Muscle of arm (tissue), 1 donor: ENCODE measurements at regions not wholly inside any gene's neighbourhood (a gene's known extent, or its start where the extent isn't known, plus 50 kb on each side); places are given as distances from the start of the nearest gene placed in this dataset.
"Not testable (repeated sequence)": the region's sequence is repeated elsewhere in the genome, so short reads cannot be mapped to it uniquely, and the experiment has no call there.

Experiments used
- DNase-seq: peaks from one replicate; pipeline ENCODE4 v3.0.0-alpha.2; 2013

- DNase-seq = peak; percentile 15
Observed at GRCh38 chr2:91571239-91571923, 2879.9 kb downstream of the RPIA start.

DNA sequence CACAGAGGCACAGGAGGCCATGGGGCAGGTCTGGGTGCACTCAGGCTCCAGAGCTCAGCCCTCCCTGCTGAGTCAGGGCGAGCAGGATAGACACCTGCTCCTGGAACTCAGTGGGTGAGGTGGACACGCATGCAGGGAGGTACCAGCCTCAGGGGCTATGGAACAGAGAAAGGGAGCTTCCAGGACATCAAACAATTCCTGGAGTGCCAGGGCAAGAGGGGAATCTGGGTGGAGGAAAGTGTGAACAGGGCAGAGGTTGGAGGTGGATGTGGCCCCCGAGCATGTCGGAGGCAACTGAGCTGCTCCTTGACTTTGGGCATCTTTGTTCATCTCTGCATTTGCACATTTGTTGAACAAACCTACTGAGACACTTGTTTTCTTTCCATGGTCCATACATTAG lies 2881.5 kb downstream of the RPIA start:
- DNase-seq = not testable (repeated sequence)

- DNase-seq = not testable (repeated sequence)
Observed at GRCh38 chr2:91573755-91574154, 2882.3 kb downstream of the RPIA start.

DNA sequence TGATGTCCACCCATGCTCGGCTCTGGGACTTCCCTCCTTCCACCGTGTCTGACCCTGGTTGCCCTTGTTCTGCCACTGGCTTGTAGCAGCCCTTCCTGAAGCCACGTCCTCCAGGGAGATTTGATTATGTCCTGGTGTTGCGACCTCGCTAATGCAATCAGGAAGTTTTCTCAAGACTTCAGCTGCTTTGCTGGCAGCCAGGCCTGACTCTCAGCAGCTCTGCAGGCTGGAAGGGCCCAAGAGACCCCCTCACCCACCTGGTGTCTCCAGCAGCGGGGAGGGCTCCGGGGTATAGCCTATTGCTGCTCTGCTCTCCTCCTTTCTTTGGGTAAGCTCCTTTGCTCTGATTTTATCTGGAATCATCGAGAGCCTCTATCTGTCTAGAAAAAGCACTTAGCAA lies 2882.8 kb downstream of the RPIA start:
- peak; percentile 2 for DNase-seq

- DNase-seq = not testable (repeated sequence)
Observed at GRCh38 chr2:91575701-91576100, 2884.2 kb downstream of the RPIA start.

GRCh38 chr2:91577406-91577805 lies 2885.9 kb downstream of the RPIA start:
- not testable (repeated sequence) for DNase-seq

GRCh38 chr2:91578678-91579077 lies 2887.2 kb downstream of the RPIA start:
- DNase-seq = not testable (repeated sequence)

DNA sequence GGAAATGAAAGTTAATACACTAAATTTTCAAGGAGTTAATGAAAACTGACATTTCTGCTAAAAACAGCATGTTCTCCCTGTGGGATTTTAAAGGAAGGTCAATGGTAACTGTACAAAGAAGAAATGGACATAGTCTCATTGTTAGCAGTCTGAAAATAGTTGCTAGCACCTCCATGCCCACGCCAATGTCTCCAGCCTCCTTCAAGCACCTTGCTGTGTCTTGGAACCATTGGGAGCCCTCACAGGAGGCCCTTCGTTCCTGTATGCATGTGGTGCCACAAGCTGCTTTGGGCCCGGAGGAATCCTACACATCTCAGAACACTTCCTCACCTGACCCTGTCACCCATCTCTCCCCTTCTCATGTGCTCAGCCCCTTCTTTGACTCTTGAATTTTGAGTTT lies 2888.1 kb downstream of the RPIA start:
- not testable (repeated sequence) for DNase-seq

GRCh38 chr2:91580043-91580442 lies 2888.6 kb downstream of the RPIA start:
- DNase-seq = not testable (repeated sequence)

DNA sequence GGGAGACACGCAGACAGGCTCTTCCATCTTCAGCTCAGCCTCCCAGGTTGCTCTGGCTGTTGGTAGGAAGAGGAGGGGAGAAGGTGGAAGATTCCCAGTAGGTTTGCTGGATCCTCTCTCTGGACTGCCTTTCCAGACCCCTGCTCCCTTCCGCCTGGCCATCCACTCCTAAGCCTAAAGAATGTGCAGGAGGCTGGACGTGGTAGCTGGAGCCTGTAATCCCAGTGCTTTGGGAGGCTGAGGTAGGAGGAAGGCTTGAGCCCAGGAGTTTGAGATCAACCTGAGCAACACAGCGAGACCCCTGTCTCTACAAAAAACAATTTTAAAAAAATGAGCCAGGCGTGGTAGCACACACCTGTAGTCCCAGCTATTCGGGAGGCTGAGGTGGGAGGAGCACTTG lies 2895.6 kb downstream of the RPIA start:
- DNase-seq = not testable (repeated sequence)

DNA sequence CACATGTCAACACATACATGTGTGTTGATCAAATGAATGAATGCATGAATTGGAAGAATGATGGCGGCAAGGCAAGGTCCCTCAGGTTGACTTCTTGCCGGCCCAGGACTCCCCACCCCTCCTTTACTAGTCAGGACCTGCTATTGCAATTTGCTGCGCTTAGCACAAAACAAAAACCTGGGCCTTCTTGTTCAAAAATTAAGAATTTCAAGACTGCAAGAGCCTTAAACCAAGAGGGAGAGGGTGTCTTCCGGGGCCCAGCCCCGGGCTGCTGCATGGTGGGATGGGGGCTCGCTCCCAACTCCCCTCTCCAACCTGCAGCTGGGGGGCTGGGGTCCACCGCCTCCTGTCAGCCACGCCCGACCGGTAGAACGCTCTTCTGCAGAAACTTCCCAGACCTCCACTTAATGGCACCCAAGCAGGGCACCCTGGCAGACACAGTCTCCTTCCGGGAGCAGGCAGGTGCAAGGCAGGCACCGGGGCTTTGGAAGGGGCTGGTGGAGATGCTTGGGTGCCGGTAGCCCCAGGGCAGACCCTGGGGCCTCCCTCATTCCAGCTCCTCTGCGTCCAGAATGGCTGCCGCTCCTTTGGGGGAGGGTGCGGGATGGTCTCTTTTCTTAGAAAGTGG lies 2896.5 kb downstream of the RPIA start:
- not testable (repeated sequence) for DNase-seq

GRCh38 chr2:91588782-91589223 lies 2897.3 kb downstream of the RPIA start:
- not testable (repeated sequence) for DNase-seq

GRCh38 chr2:91589454-91590328 lies 2898.2 kb downstream of the RPIA start:
- not testable (repeated sequence) for DNase-seq

- DNase-seq = not testable (repeated sequence)
Observed at GRCh38 chr2:91590381-91590780, 2898.9 kb downstream of the RPIA start.

GRCh38 chr2:91591066-91591465 lies 2899.6 kb downstream of the RPIA start:
- not testable (repeated sequence) for DNase-seq

- DNase-seq = not testable (repeated sequence)
Observed at GRCh38 chr2:91597436-91597835, 2906.0 kb downstream of the RPIA start.

GRCh38 chr2:91598519-91598918 lies 2907.0 kb downstream of the RPIA start:
- DNase-seq = not testable (repeated sequence)

GRCh38 chr2:91599000-91599399 lies 2907.5 kb downstream of the RPIA start:
- not testable (repeated sequence) for DNase-seq

DNA sequence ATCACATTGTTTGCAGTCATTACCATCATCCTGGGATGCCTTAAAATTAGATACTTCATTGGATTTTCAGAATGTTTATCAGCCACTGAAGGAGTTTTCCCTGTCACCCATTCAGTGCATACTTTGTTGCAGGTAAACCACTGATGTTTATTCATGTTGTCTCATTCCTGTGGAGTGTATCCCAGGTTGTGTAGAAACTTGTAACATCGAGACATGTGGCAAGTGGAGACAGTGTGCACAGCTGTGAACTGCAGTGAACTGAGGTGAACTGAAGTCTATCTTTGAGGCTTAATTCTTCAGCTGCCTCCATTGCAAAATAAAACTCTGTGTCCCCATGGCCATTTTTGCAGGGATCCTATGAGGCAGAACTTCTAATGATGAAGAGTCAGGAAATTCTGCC lies 2911.4 kb downstream of the RPIA start:
- not testable (repeated sequence) for DNase-seq

DNA sequence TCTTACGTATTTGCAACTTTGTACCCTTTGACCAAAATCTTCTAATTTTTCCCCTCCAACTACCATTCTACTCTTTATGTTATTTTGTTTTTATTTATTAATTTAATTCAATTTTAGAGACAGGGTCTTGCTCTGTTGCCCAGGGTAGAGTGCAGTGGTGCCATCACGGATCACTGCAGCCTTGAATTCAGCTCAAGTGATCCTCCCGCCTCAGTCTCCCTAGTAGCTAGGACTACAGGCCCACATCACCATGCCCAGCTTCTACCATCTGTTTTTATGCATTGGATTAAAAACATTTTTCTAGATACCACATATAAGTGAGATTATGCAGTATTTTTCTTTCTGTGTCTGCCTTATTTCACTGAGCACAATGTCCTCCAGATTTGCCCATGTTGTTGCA lies 2912.5 kb downstream of the RPIA start:
- DNase-seq = not testable (repeated sequence)

DNA sequence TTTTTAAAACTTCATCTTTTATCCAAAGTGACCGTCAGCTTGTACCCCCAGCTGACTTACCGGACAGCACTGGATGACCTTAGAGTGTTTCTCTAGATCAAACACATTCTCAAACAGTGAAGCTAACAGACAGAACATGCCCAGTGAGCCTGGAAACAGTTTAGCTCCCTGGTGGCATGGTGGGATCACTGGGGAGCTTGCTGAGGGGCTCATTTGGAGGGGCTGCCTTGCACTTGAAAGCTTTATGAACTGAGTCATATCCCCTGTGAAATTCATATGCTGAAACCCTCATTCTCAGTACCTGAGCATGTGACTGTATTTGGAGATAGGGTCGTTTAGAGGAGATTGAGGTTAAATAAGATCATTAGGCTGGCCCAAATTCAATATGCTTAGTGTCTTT lies 2913.2 kb downstream of the RPIA start:
- not testable (repeated sequence) for DNase-seq

DNA sequence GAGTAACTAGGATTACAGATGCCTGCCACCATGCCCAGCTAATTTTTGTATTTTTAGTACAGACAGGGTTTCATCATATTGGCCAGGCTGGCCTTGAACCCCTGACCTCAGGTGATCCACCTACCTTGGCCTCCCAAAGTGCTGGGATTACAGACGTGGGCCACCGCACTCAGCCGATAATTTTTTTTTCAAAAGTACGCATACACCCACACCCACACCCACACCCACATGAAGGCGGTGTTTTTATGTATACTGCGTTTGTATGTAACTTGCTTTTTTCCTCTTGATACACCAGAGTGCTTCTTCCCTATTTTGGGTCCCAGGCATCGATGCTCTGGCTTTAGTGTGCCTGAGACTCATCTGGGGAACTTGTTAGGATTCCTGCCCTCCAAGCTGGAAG lies 2932.3 kb downstream of the RPIA start:
- DNase-seq = not testable (repeated sequence)
